Stomach (tissue), 4 donors: ENCODE measurements at regions not wholly inside any gene's neighbourhood (a gene's known extent, or its start where the extent isn't known, plus 50 kb on each side); places are given as distances from the start of the nearest gene placed in this dataset.

ENCODE experiments used
- POLR2A ChIP-seq, 4 donors: fragments of 450-650 bp; IDR thresholded peaks; one replicate each; pipeline ENCODE4 v1.6.1; 2016; ENCODE audit warnings: antibody characterized with exemption in 4 of 4, control low read depth in 2 of 4, mild to moderate bottlenecking in 1 of 4, moderate library complexity in 1 of 4
- TF ChIP-seq, protein P1 (sequence below), 7 experiments: fragments of 450-650 bp in 4 of 7; fragments of 200-600 bp in 3 of 7; sonication (generic) in 3 of 7; IDR thresholded peaks; one replicate each; pipeline ENCODE4 v1.5.1; 2016 to 2019; ENCODE audit warnings: antibody characterized with exemption in 7 of 7, control low read depth in 2 of 7, mild to moderate bottlenecking in 1 of 7

DNA sequence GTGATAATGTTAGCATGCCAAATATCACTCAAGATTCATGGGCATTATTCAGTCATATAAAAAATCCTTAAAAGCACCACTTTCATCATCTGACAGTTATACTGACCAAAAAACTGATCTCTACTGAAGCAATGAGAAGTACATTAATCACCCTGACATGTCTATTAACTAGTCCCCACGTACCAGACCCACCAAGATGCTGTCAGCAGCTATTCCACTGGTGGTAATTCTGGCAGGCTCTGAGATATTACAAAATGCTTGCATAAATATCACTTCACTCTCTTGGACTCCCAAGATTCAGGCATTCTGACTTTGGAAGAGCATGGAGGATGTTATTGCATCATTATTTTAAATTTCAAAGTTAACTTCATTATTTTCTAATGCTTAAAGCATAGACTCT lies 717.0 kb downstream of the DNAH5 start:
- TF ChIP-seq, protein P1, sequence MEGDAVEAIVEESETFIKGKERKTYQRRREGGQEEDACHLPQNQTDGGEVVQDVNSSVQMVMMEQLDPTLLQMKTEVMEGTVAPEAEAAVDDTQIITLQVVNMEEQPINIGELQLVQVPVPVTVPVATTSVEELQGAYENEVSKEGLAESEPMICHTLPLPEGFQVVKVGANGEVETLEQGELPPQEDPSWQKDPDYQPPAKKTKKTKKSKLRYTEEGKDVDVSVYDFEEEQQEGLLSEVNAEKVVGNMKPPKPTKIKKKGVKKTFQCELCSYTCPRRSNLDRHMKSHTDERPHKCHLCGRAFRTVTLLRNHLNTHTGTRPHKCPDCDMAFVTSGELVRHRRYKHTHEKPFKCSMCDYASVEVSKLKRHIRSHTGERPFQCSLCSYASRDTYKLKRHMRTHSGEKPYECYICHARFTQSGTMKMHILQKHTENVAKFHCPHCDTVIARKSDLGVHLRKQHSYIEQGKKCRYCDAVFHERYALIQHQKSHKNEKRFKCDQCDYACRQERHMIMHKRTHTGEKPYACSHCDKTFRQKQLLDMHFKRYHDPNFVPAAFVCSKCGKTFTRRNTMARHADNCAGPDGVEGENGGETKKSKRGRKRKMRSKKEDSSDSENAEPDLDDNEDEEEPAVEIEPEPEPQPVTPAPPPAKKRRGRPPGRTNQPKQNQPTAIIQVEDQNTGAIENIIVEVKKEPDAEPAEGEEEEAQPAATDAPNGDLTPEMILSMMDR (IDR thresholded peaks at IDR 0.05) = no peak
- no peak for TF ChIP-seq POLR2A (IDR thresholded peaks at IDR 0.05)
